GM21825 (cell line): ENCODE measurements at regions not wholly inside any gene's neighbourhood (a gene's known extent, or its start where the extent isn't known, plus 50 kb on each side); places are given as distances from the start of the nearest gene placed in this dataset.

Source experiments
- ATAC-seq: cut with Tn5 transposase; IDR thresholded peaks from one replicate; pipeline ENCODE4 v1.9.1; 2021; ENCODE audit warnings: mild to moderate bottlenecking, moderate library complexity; ENCODE audit not compliant: unreplicated experiment

DNA sequence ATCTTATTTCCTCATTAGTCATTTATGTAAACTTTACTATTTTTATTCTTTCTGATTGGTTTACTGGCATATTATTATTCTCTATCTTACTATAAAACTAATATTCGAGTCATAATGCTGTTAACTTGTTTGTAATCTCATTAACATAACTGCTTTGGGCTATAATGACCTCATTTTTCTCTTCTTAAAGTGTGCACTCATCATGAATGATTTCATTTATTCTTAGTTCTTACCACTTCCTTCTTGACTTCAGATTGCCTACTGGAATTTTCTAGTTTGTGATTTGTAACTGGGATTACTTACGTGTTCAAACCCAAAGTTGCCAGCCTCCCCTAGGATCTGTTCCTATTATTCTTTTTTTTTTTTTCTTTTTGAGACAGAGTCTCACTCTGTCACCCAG lies 91.8 kb upstream of the TNFAIP3 start:
- ATAC-seq = no peak

DNA sequence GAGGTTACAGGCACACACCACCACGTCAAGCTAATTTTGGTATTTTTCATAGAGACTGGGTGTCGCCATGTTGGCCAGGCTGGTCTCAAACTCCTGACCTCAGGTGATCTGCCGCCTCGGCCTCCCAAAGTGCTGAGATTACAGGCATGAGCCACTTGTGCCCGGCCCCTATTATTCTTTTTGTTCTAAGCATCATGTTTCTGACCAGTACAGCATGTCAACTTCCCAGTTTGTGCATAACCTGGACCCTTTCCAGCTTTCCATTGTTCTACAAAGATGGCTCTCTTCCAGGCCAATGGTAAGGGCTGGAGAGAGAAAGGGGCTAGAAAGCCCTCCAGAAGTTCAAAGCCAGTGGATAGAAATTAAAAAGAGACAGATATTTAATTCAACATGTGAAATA lies 91.3 kb upstream of the TNFAIP3 start:
- no peak for ATAC-seq

DNA sequence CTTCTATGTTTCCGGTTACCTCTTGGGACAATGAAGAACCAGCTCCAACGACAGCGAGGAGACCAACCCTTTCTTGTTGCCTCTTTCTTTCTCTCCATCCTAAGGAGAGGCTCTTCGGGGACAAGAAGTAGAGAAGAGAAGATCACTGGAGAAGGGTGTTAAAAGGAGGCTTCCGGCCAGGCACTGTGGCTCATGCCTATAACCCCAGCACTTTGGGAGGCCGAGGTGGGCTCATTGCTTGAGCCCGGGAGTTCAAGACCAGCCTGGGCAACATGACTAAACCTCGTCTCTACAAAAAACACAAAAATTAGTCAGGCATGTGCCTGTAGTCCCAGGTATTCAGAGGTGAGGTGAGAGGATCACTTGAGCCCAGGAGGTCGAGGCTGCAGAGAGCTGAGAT lies 90.8 kb upstream of the TNFAIP3 start:
- ATAC-seq = no peak

DNA sequence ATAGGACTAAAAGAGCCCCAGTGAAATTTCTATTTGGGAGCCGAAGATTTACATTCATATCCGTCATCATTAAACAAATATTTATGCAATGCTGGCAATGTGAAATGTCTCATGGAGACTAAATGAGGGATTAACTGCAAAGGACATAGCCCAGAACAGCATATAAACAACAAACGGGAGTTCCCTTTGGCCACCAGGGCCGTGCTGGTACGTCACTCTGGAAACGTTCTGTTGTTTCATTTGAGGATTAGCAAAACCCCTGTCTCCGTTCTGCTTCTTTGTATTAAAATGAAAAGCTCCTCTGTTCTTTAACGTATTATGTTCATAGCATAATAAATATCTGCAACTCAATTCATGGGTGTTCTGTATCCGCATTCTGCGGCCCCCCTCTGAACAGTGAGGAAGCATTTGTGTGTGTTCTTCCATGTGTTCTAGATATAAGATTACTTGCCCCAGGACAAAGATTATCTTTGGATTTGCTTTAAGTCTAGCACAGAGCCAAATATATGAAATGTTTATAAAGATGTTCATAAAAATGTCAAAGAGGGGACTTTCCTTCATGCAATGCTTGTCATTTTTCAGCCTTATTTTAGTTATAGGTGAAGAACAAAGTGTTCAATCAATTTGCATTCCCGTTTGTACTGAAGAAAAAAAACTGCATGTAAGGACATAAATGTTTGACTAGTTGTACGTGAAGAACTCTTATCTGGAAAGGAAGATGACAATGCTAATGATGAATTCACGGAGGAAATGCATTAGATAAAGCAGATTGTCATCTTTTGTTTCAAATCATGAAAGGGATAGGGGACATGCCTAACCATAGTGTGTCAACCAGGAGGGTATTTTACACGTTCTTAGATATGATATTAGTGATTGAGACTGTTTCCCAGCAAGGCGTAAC lies 90.0 kb upstream of the TNFAIP3 start:
- no peak for ATAC-seq

DNA sequence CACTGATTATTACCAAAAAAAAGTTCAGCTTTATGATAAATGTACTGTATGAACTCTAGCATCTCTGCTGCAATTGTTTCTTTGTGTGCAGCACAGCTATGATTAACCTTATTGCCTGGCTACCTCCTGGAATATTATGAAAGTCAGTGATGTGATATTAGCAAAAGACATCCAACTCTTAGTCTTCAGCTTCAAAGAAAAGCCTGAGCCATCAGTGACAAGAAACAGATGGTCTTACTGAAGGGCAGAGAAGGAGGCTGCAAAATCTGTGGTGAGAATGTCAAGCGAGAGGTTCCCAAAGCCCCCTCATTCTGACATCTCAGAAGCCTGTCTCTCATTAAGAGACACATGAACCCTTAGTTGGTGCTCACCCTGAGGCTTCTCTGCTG lies 89.4 kb upstream of the TNFAIP3 start:
- ATAC-seq = no peak

DNA sequence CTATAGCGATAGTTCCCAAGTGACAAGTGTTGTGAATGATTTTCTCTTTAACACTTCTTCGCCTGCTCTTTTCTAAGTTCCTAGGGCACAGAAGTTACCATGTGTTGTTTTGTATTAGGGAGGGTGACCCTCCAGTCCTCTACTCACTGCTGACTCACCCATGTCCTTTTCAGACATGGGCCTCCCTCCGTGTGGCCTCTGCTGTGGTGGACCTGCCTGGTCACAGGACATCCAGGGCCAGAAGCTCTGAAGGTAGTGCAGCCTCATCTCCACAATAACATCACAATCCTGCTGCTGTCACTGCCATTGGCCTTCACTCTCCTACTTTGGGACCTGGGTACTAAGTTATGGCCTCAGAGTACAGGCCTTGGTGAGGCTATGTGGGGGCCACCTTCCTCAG lies 87.1 kb upstream of the TNFAIP3 start:
- ATAC-seq = no peak

DNA sequence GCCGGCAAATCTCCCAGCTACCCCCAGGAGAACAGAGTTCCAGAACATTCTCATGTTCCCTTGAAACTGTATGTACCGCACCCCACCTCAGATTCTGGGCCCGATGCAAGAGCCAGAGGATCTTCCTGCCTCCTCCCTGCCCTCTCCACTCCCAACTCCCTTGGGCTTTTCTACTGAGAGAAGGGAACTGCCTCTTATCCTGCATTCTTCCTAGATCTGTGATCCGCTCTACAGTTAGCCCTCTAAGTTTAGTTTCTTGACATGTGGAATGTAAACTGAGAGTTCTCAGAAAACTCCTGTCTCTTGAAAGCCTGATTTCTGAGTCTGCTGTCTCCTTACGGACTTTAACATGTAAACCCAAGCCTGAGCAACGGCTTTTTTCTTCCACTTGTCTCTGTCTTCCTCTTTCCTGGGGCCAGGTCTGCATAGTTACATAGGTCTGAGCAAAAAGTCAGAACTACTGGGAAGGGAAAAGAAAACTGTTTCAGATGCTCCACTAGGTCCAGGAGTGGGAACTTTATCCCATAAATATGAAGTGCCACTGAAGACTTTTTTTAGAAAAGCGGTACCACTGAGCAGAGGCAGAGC lies 86.5 kb upstream of the TNFAIP3 start:
- no peak for ATAC-seq

DNA sequence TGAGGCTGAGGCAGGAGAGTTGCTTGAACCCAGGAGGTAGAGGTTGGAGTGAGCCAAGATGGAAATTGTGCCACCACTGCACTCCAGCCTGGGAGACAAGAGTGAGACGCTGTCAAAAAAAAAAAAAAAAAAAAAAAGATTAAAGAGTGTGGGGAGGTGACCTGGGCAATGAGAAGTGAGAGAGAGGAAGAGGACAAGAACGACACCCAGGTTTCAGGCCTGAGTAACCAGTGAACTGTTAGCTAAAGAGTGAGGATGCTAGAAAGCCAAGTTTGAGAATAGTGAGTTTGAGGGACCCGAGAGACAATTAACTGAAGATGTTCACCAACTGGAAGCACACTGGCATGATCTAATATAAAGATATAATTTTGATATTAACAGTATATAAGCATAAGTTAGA lies 85.4 kb upstream of the TNFAIP3 start:
- ATAC-seq = no peak

DNA sequence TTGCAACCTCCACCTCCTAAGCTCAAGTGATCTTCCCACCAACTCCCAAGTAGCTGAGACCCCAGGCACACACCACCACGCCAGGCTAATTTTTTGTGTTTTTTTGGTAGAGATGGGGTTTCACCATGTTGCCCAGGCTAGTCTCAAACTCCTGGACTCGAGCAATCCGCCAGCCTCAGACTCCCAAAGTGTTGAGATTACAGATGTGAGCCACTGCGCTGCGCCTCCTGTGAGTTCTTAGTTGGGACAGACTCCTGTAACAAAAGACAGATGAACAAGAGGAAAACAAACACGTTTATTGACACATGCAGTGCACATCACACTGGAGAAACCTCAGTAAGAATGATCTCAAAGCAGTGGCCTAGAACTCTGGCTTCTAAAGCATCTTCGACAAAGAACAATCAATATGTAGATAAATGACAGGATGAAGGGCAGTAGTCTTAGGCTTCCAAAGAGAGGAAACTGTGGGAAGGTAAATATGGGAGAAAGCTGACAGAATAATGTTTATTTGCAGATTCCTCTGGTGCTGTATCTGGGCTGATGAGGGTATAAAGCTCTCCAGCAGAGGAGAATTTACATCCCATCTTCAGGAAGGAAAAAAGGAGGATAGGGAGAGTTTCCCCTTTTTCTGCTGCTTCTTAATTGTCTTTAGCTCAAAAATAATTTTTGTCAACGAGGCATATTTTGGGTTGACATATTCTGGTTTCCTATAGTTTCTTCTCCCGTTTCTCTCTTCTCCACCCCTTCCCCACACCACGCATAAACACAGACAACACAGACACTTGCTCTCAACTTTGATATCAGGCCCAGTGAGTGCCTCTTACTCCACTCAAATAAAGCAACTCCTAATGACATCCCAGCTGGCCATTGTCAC lies 84.7 kb upstream of the TNFAIP3 start:
- no peak for ATAC-seq

DNA sequence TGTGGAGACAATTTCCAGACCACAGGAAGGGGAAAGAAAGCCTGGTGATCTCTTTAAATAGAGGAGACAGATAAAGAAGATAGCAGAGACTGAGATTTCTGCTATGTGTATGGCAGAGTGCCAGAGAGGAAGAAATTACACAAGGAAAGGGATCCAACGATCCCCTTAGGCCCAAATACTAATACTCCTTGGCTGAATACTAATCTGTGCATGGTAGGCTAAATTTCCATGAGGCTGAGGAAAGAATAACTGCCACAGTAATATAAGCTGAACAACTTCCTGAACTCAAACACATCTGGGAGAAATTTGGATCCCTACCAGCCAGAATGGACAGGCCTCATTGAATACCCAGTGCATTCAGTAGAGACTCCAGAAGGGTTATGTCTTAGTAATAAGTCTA lies 83.3 kb upstream of the TNFAIP3 start:
- ATAC-seq = no peak

DNA sequence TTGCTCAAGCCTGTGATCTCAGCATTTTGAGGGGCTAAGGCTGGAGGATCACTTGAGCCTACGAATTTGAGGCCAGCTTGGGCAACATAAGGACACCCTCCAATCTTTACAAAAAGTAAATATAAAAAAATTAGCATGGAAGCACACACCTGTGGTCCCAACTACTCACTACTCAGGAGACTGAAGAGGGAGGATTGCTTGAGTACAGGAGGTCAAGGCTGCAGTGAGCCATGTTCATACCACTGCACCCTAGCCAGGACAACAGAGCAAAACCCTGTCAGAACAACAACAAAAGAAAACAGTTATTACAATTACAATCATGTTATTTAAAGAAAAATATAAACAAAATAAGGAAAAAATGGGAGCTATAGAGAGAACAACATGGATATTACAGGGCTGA lies 82.5 kb upstream of the TNFAIP3 start:
- ATAC-seq = no peak

DNA sequence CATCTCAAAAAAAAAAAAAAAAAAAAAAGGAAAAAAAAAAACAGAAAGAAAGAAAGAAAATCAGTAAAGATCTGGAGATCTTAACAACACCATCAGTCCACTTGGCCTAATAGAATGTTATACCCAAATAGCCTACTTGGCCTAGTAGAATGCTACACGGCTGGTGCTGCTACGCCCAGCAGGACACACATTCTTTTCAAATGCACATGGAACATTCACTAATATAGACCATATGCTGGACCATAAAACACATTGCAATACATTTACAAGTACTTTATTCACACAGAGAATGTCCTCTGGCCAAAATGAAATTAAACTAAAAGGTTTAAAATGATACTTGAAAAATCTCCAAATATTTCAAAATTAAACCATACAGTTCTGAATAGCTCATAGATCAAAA lies 80.0 kb upstream of the TNFAIP3 start:
- no peak for ATAC-seq

DNA sequence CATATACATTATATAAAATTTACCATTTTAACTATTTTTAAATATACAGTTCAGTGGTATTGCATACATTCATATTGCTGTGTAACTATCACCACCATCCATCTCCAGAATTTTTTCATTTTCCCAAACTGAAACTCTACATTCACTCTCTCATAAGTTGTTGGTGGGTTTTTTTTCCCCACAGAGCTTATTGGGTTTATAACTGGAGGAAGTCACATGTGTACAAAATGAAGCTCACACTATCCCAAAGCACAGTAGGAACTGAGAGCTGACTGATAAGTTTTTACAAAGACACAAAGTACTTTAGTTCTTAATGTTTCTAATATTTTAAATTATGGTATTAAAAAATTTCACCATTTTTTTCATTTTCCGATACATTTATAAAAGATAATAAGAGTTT lies 78.8 kb upstream of the TNFAIP3 start:
- no peak for ATAC-seq

DNA sequence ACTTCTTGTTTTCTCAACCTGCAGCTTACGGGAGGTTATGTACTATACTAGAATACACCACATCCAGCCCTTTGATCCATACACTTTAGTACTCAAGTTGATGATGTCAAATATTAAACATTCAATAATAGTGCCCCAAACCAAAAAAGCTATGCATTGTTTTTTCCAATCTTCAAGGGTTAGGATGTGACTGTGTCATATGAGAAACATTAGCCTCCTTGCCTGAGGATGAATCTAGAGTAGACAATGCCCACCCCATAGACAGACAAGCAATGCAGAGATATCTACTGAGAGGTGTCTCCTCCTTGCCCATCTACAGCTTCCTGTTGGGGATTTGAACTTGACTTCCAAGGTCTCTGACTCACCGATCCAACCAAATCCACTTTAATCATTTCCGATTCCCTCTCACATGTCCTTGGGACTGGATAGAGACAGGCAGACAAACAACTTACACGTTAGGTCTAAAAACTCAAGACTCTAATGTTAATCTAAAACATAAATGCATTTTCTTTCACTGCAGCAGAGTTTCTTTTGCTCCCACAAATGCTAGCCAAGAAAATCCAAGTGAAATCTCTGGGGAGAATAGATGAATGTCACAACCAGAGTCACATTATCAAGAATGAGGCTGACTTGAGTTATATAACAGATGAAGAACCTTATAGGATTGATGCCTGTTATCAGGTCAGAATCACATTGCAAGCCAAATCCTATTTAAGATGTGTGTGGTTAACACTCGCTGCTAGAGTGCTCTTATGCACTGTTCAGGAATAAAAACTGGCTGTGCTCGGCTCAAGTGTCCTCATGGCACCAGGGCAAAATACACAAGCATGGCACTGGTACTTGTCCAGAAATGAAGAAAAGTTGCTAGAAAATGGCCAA lies 75.5 kb upstream of the TNFAIP3 start:
- ATAC-seq = no peak

DNA sequence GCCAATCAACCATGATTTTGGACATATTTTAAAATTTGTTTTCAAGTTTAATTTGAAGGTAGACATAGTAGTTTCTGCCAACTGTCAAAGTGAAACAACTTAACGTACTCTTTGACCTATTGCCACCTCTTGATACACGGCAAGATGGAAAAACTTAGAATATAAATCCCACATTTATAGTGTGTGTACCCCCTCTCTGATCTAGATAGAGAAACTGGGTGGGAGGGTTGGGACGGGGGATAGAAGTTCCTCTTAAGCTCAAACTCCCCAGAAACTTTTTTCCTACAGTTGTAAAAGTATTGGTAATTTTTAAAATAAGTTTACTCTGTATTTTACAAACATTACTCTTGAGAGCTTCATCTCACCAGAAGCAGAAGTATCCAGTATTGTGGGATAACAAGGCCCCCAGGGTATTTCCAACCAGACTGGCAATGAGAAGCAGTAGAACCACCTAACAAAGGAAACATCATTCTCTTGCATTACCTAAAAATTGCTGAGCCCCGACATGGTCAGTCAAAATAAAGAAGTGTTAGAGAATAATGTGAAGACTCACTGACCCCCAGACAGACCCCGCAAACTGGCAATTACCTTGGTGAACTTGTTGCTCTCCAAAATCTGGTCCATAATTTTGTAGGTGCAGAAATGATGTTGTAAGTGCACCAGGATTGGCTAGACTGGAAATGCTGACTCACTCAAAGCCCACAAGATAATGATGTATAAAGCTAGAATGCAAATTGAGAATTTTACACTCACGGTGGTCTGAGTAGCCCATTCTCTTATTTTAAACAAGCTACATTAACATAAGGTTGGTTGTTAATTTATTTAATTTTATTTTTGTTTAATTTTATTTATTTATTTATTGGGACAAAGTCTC lies 74.7 kb upstream of the TNFAIP3 start:
- no peak for ATAC-seq

DNA sequence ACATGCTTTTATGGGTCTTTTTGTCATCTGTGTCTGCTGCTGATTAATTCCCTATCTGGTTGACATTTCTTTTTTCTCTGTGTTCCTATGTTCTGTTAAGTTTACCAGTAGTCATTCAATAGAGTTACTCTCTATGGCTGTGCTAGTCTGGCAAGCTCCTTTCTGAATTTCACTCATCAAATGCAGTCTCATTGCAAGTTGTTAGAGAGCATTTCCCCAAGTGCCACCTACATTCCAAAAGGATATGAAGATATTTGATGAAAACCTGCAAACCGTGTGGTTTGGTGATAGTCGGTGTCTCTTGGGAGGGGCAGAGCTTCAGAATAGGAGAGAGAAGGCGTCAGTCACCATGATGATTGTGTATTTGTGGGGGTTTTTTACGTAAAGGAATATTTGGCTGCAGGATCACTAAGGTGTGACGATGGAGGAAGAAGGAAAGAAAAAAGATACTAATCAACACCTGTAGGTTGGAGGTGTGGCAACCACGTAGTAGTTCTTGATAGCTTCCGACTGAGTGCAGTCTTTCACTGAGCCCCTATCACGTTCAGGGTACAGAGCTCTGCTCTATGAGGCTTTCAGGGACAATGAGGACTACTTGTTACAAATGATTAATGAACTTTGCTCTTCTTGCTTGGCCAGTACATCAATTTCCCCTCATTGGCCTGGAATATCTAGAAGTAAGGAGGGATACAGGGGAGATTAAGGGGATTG lies 73.1 kb upstream of the TNFAIP3 start:
- no peak for ATAC-seq

DNA sequence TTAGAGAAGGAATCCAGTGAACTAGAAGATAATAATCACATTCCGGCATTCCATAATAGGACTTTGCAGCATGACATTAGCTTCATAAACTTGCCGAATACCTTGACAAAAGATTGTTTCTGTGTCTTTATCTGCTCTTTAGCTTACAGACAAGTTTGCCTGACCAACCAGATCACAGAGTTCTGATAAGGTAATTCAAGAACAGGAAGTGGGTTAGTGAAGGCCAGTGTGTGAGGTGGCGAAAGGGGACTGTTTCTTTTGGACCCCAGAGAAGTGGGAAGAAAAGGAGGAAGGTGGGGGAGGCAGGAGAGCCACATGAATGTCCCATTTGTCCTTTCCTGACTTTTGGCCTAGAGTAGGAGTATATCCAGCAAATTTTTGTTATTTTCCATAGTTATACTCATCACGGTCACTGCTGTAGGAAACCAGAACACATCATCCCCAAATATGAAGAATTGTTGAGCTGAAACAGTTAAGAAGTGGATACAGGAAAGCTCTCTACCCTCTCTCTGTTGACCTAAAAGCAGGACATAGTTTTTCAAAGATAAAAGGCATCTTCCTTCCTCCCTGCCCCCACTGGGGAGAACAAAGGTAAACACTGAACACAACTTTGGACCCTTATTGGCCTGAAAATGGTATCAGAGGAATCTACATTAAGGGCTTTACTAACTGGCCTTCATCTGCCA lies 72.4 kb upstream of the TNFAIP3 start:
- ATAC-seq = no peak

DNA sequence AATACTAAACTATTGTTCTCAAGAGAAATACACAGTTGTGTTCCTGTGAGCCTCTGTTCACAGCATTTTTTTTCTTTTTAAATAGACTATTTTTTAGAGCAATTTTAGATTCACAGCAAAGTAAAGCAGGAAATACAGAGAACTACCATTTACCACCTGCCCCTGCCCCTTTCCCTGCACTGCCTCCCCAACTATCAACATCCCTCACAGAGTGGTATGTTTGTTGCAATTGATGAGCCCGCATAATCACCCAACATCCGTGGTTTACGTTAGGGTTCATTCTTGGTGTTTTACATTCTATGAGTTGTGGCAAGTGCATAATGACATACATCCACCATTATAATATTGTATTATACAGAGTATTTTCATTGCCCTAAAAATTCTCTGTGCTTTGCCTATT lies 71.6 kb upstream of the TNFAIP3 start:
- no peak for ATAC-seq

DNA sequence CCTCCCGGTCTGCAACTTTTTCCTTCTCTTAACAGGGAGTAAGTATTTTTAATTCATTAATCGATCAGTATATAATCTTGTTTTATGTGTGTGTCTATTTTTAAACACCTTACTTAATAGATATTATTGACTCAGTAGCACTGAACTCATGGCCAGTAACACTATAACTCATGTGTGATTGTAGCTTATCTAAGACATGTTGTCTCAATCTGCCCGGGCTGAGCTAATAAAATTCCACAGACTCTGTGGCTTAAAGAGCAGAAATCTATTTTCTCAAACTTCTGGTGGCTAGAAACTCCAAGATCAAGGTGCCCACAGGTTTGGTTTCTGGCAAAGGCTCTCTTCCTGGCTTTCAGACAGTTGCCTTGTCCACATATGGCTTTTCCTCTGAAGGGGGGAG lies 68.8 kb upstream of the TNFAIP3 start:
- ATAC-seq = no peak
